Calu3 (cell line): ENCODE measurements at regions not wholly inside any gene's neighbourhood (a gene's known extent, or its start where the extent isn't known, plus 50 kb on each side); places are given as distances from the start of the nearest gene placed in this dataset.

Source experiments
- BruUV-seq: library from RNA; stranded (reverse); fragments of 400-500 nt; replicated peaks from 2 replicates; lab custom pipeline; 2021; lab: Mats Ljungman, UMichigan
- CTCF ChIA-PET: fragments of 300-600 bp; sonication (Branson Sonifier 250); formaldehyde crosslinking; loops from one replicate; lab custom pipeline; 2022; ENCODE audit warnings: antibody characterized with exemption; lab: Charles Lee
- DNase-seq: peaks from one replicate; pipeline ENCODE4 v3.0.0; 2022
- H3K27ac Mint-ChIP-seq: one replicate; pipeline ENCODE4 v1.8.0; 2022; ENCODE audit warnings: mixed read lengths; ENCODE audit not compliant: unreplicated experiment
- H3K27me3 Mint-ChIP-seq: one replicate; pipeline ENCODE4 v1.8.0; 2022; ENCODE audit warnings: mixed read lengths; ENCODE audit not compliant: unreplicated experiment
- H3K36me3 Mint-ChIP-seq: one replicate; pipeline ENCODE4 v1.8.0; 2022; ENCODE audit warnings: mild to moderate bottlenecking, moderate library complexity, mixed read lengths; ENCODE audit not compliant: insufficient read depth, unreplicated experiment
- H3K4me1 Mint-ChIP-seq: one replicate; pipeline ENCODE4 v1.8.0; 2022; ENCODE audit warnings: mild to moderate bottlenecking, low read depth, mixed read lengths; ENCODE audit not compliant: unreplicated experiment
- H3K4me3 Mint-ChIP-seq: one replicate; pipeline ENCODE4 v1.8.0; 2022; ENCODE audit warnings: mild to moderate bottlenecking, low read depth, moderate library complexity, mixed read lengths; ENCODE audit not compliant: unreplicated experiment
- H3K9me3 Mint-ChIP-seq: one replicate; pipeline ENCODE4 v1.8.0; 2022; ENCODE audit warnings: low read depth, mixed read lengths; ENCODE audit not compliant: unreplicated experiment
- CTCF ChIP-seq: fragments of 200-600 bp; IDR thresholded peaks from one replicate; pipeline ENCODE4 v1.8.0; 2022; ENCODE audit warnings: antibody characterized with exemption; ENCODE audit not compliant: unreplicated experiment
- intact Hi-C: fragments of 100-400 bp; cut with micrococcal nuclease; formaldehyde crosslinking; loops from one replicate; pipeline ENCODE4 v1.10.0; 2022; ENCODE audit not compliant: unreplicated experiment

DNA sequence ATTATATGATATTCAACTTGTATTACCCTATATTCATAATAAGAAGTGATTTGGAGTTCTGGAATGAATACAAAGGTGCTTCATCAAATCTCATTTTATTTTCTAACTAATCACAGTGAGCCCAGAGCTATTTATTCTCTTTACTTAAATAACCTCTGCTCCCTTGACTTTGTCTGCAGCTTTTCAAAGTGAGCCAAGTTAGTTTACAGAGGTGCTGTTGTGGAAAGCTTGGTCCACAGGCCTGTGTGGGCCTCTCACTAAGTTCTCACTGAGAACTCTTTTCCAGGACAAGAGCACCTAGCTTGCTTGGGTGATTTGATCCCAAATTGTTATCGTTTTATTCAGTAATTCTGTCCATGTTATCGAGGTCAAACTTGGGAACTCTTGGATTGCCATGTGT is 319.3 kb downstream of the RFC3 start:
- intact Hi-C loops: no loop called here
- Mint-ChIP-seq H3K36me3 (no peaks in the 10 kb centered on the region), H3K4me3 (no peak overlapping the region), H3K27me3 (no peaks in the 10 kb centered on the region), H3K4me1 (peaks cover 9% of the 10 kb centered on the region), H3K27ac (no peak overlapping the region), H3K9me3 (peaks cover 4% of the 10 kb centered on the region)
- no peak for DNase-seq
- BruUV-seq: no TSS peak
- no peak for TF ChIP-seq CTCF
- CTCF ChIA-PET: no interaction called here

DNA sequence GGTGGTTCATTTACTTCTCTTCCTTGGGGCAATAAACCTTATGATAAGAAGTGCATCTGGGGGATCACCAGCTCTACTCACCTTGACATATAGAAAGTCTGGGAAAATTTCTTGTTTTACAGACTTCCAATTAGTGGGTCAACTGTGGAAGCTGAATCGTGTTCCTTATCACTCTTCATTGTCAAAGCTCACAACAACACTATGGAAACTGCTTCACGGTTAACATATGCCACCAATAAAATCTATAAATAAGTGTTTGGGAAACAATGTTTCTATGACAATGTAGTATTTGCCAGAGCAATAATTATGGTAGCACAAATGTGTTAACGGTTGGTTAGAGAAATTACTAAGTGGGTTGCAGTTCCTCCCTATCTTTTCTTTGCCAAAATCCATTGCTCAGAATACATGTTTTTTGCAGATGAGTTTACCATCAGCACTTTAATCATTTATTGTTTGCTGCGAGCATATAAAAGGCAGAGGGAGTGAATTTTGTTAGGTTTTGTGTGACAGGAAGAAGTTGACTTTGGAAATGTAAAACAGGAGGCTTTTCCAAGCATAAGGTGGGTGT is 321.8 kb downstream of the RFC3 start:
- DNase-seq: no peak
- Mint-ChIP-seq H3K9me3 (peaks cover 6% of the 10 kb centered on the region), H3K36me3 (no peaks in the 10 kb centered on the region), H3K27ac (no peak overlapping the region), H3K4me3 (no peak overlapping the region), H3K27me3 (no peaks in the 10 kb centered on the region), H3K4me1 (peaks cover 11% of the 10 kb centered on the region)
- intact Hi-C loops: no loop called here
- BruUV-seq: no TSS peak
- no peak for TF ChIP-seq CTCF
- CTCF ChIA-PET: no interaction called here

- TF ChIP-seq CTCF: no peak
- CTCF ChIA-PET: no interaction called here
- H3K4me1 Mint-ChIP-seq: peaks cover 20% of the 10 kb centered on the region
- no peaks in the 10 kb centered on the region for H3K27me3 Mint-ChIP-seq
- H3K4me3 Mint-ChIP-seq: no peak overlapping the region
- intact Hi-C loops: no loop called here
- no peak for DNase-seq
- no peaks in the 10 kb centered on the region for H3K36me3 Mint-ChIP-seq
- H3K27ac Mint-ChIP-seq: no peak overlapping the region
- H3K9me3 Mint-ChIP-seq: peaks cover 6% of the 10 kb centered on the region
- no TSS peak for BruUV-seq
These were observed 325.7 kb downstream of the RFC3 start for GRCh38 chr13:34143637-34144036.

GRCh38 chr13:34144142-34144541 is 326.2 kb downstream of the RFC3 start:
- BruUV-seq: no TSS peak
- no peaks in the 10 kb centered on the region for H3K36me3 Mint-ChIP-seq
- intact Hi-C loops: no loop called here
- no peak overlapping the region for H3K4me3 Mint-ChIP-seq
- H3K27ac Mint-ChIP-seq: no peak overlapping the region
- peaks cover 6% of the 10 kb centered on the region for H3K9me3 Mint-ChIP-seq
- no peak for TF ChIP-seq CTCF
- H3K27me3 Mint-ChIP-seq: no peaks in the 10 kb centered on the region
- CTCF ChIA-PET: no interaction called here
- DNase-seq: no peak
- H3K4me1 Mint-ChIP-seq: peaks cover 20% of the 10 kb centered on the region
